Gastroesophageal sphincter (tissue), 3 donors: ENCODE measurements at regions not wholly inside any gene's neighbourhood (a gene's known extent, or its start where the extent isn't known, plus 50 kb on each side); places are given as distances from the start of the nearest gene placed in this dataset.

Experiments
- CTCF ChIP-seq, 4 experiments: fragments of 200-600 bp in 2 of 4; fragments of 450-650 bp in 2 of 4; sonication (generic) in 1 of 4; IDR thresholded peaks; one replicate each; pipeline ENCODE4 v1.5.1; 2017 to 2019; ENCODE audit warnings: antibody characterized with exemption in 4 of 4, mild to moderate bottlenecking in 2 of 4, moderate library complexity in 2 of 4
- EP300 ChIP-seq: sonication (generic); formaldehyde crosslinking; IDR thresholded peaks from one replicate; pipeline ENCODE4 v1.6.1; 2017; ENCODE audit warnings: antibody characterized with exemption, mild to moderate bottlenecking
- POLR2A ChIP-seq, 2 donors: fragments of 450-650 bp; IDR thresholded peaks; one replicate each; pipeline ENCODE4 v1.6.1; 2017; ENCODE audit warnings: antibody characterized with exemption in 2 of 2, mild to moderate bottlenecking in 2 of 2, moderate library complexity in 1 of 2

- no peak for TF ChIP-seq EP300
- no peak for TF ChIP-seq CTCF (IDR thresholded peaks at IDR 0.05)
- no peak for TF ChIP-seq POLR2A (IDR thresholded peaks at IDR 0.05)
These were observed 194.4 kb downstream of the BCOR start for GRCh38 chrX:39903343-39903742.
